Esophagus squamous epithelium (tissue), 4 donors: ENCODE measurements at regions not wholly inside any gene's neighbourhood (a gene's known extent, or its start where the extent isn't known, plus 50 kb on each side); places are given as distances from the start of the nearest gene placed in this dataset.

ENCODE experiments used
- POLR2A ChIP-seq, 4 donors: fragments of 450-650 bp; IDR thresholded peaks; one replicate each; pipeline ENCODE4 v1.6.1; 2017; ENCODE audit warnings: antibody characterized with exemption in 4 of 4, mild to moderate bottlenecking in 4 of 4, moderate library complexity in 3 of 4
- TF ChIP-seq, protein P1 (sequence below), 6 experiments: fragments of 450-650 bp in 4 of 6; fragments of 200-600 bp in 2 of 6; sonication (generic) in 2 of 6; IDR thresholded peaks; one replicate each; pipeline ENCODE4 v1.5.1; 2016 to 2019; ENCODE audit warnings: antibody characterized with exemption in 6 of 6, mild to moderate bottlenecking in 4 of 6, moderate library complexity in 4 of 6

GRCh38 chr21:20388400-20388799 is 609.8 kb upstream of the NCAM2 start:
- TF ChIP-seq, protein P1, sequence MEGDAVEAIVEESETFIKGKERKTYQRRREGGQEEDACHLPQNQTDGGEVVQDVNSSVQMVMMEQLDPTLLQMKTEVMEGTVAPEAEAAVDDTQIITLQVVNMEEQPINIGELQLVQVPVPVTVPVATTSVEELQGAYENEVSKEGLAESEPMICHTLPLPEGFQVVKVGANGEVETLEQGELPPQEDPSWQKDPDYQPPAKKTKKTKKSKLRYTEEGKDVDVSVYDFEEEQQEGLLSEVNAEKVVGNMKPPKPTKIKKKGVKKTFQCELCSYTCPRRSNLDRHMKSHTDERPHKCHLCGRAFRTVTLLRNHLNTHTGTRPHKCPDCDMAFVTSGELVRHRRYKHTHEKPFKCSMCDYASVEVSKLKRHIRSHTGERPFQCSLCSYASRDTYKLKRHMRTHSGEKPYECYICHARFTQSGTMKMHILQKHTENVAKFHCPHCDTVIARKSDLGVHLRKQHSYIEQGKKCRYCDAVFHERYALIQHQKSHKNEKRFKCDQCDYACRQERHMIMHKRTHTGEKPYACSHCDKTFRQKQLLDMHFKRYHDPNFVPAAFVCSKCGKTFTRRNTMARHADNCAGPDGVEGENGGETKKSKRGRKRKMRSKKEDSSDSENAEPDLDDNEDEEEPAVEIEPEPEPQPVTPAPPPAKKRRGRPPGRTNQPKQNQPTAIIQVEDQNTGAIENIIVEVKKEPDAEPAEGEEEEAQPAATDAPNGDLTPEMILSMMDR (IDR thresholded peaks at IDR 0.05) = no peak
- TF ChIP-seq POLR2A (IDR thresholded peaks at IDR 0.05) = no peak
